MM.1S (cell line): ENCODE measurements at regions not wholly inside any gene's neighbourhood (a gene's known extent, or its start where the extent isn't known, plus 50 kb on each side); places are given as distances from the start of the nearest gene placed in this dataset.

Experiments used
- DNase-seq: peaks from one replicate; pipeline ENCODE4 v3.0.0-alpha.2; 2015
- H2AFZ ChIP-seq: fragments of 300-600 bp; sonication (generic); 2 replicates; pipeline ENCODE4 v1.6.0; 2016; ENCODE audit warnings: antibody characterized with exemption, low read length
- H3F3A ChIP-seq: fragments of 300-600 bp; sonication (generic); 2 replicates; pipeline ENCODE4 v1.6.1; 2016; ENCODE audit warnings: mild to moderate bottlenecking, antibody characterized with exemption, low read length, moderate library complexity, mixed read lengths; ENCODE audit not compliant: insufficient read depth
- H3K27ac ChIP-seq: fragments of 300-600 bp; sonication (generic); 2 replicates; pipeline ENCODE4 v1.5.1; 2016; ENCODE audit warnings: mild to moderate bottlenecking, low read length
- H3K27me3 ChIP-seq: fragments of 300-600 bp; sonication (generic); replicated peaks from 2 replicates; pipeline ENCODE4 v1.6.0; 2016; ENCODE audit warnings: low read length; ENCODE audit not compliant: insufficient read depth
- H3K36me3 ChIP-seq: fragments of 300-600 bp; sonication (generic); replicated peaks from 2 replicates; pipeline ENCODE4 v1.6.1; 2016; ENCODE audit warnings: mild to moderate bottlenecking, low read length, mixed read lengths; ENCODE audit not compliant: insufficient read depth
- H3K4me1 ChIP-seq: fragments of 300-600 bp; sonication (generic); 2 replicates; pipeline ENCODE4 v1.6.1; 2016; ENCODE audit warnings: low read length, mixed read lengths
- H3K4me2 ChIP-seq: fragments of 300-600 bp; sonication (generic); 2 replicates; pipeline ENCODE4 v1.6.0; 2016; ENCODE audit warnings: low read depth, low read length
- H3K4me3 ChIP-seq: fragments of 300-600 bp; sonication (generic); 2 replicates; pipeline ENCODE4 v1.5.1; 2016; ENCODE audit warnings: low read length, mixed read lengths
- H3K79me2 ChIP-seq: fragments of 300-600 bp; sonication (generic); 2 replicates; pipeline ENCODE4 v1.6.1; 2016; ENCODE audit warnings: mixed run types, low read length, mixed read lengths
- H3K9ac ChIP-seq: fragments of 300-600 bp; sonication (generic); 2 replicates; pipeline ENCODE4 v1.6.1; 2016; ENCODE audit warnings: low read length, mixed read lengths
- H3K9me2 ChIP-seq: fragments of 300-600 bp; sonication (generic); replicated peaks from 2 replicates; pipeline ENCODE4 v1.6.1; 2016; ENCODE audit warnings: mild to moderate bottlenecking, low read length, mixed read lengths; ENCODE audit not compliant: insufficient read depth
- H3K9me3 ChIP-seq: fragments of 300-600 bp; sonication (generic); replicated peaks from 2 replicates; pipeline ENCODE4 v1.6.1; 2016; ENCODE audit warnings: mild to moderate bottlenecking, low read length, mixed read lengths; ENCODE audit not compliant: insufficient read depth
- H4K20me1 ChIP-seq: fragments of 300-600 bp; sonication (generic); 2 replicates; pipeline ENCODE4 v1.6.1; 2016; ENCODE audit warnings: mild to moderate bottlenecking, low read length, moderate library complexity, mixed read lengths; ENCODE audit not compliant: insufficient read depth
- CTCF ChIP-seq: fragments of 300-600 bp; sonication (generic); IDR thresholded peaks from 2 replicates; pipeline ENCODE4 v1.5.1; 2016; ENCODE audit warnings: antibody characterized with exemption, low read length, mixed read lengths
- EZH2 ChIP-seq: fragments of 300-600 bp; sonication (generic); optimal IDR thresholded peaks from 2 replicates; pipeline ENCODE3; 2017; ENCODE audit warnings: low read depth, mild to moderate bottlenecking, antibody characterized with exemption, low read length, mixed read lengths
- EZH2phosphoT487 ChIP-seq: fragments of 300-600 bp; sonication (generic); IDR thresholded peaks from 2 replicates; pipeline ENCODE4 v1.6.1; 2018; ENCODE audit warnings: antibody characterized with exemption, low read length

- H3K27ac ChIP-seq, result no peak overlapping the region
- no peaks in the 10 kb centered on the region for H3K27me3 ChIP-seq
- no peaks in the 10 kb centered on the region for H3F3A ChIP-seq
- no peak overlapping the region for H3K4me2 ChIP-seq
- no peak for TF ChIP-seq EZH2
- TF ChIP-seq CTCF, result no peak
- H3K4me3 ChIP-seq, result no peak overlapping the region
- H2AFZ ChIP-seq, result no peak overlapping the region
- DNase-seq, result no peak
- H3K9me2 ChIP-seq, result no peaks in the 10 kb centered on the region
- no peaks in the 10 kb centered on the region for H4K20me1 ChIP-seq
- no peaks in the 10 kb centered on the region for H3K36me3 ChIP-seq
- H3K9me3 ChIP-seq, result no peaks in the 10 kb centered on the region
- no peaks in the 10 kb centered on the region for H3K79me2 ChIP-seq
- H3K4me1 ChIP-seq, result no peaks in the 10 kb centered on the region
- no peak overlapping the region for H3K9ac ChIP-seq
These were observed 57.9 kb upstream of the PPP2R3A start for GRCh38 chr3:135907422-135908165.

GRCh38 chr3:135908225-135908624 lies 57.3 kb upstream of the PPP2R3A start:
- H3K4me3 ChIP-seq, result no peak overlapping the region
- H3K4me1 ChIP-seq, result no peaks in the 10 kb centered on the region
- no peak for DNase-seq
- no peaks in the 10 kb centered on the region for H3K36me3 ChIP-seq
- no peaks in the 10 kb centered on the region for H3K9me3 ChIP-seq
- H4K20me1 ChIP-seq, result no peaks in the 10 kb centered on the region
- no peak for TF ChIP-seq EZH2phosphoT487
- TF ChIP-seq CTCF, result no peak
- TF ChIP-seq EZH2, result no peak
- H3F3A ChIP-seq, result no peaks in the 10 kb centered on the region
- H2AFZ ChIP-seq, result no peak overlapping the region
- H3K9ac ChIP-seq, result no peak overlapping the region
- H3K79me2 ChIP-seq, result no peaks in the 10 kb centered on the region
- no peaks in the 10 kb centered on the region for H3K27me3 ChIP-seq
- H3K27ac ChIP-seq, result no peak overlapping the region
- H3K4me2 ChIP-seq, result no peak overlapping the region
- H3K9me2 ChIP-seq, result no peaks in the 10 kb centered on the region

GRCh38 chr3:135908737-135909136 lies 56.8 kb upstream of the PPP2R3A start:
- H2AFZ ChIP-seq, result no peak overlapping the region

More at GRCh38 chr3:135908737-135909136, 56.8 kb upstream of the PPP2R3A start:
- H3K9me3 ChIP-seq, result no peaks in the 10 kb centered on the region
- H3K27ac ChIP-seq, result no peak overlapping the region
- no peaks in the 10 kb centered on the region for H3F3A ChIP-seq
- no peak for DNase-seq
- TF ChIP-seq EZH2, result no peak
- no peak for TF ChIP-seq EZH2phosphoT487
- TF ChIP-seq CTCF, result no peak
- no peak overlapping the region for H3K9ac ChIP-seq
- H3K79me2 ChIP-seq, result no peaks in the 10 kb centered on the region
- no peak overlapping the region for H3K4me2 ChIP-seq
- H3K27me3 ChIP-seq, result no peaks in the 10 kb centered on the region
- H3K4me1 ChIP-seq, result no peaks in the 10 kb centered on the region
- no peak overlapping the region for H3K4me3 ChIP-seq
- no peaks in the 10 kb centered on the region for H3K36me3 ChIP-seq
- no peaks in the 10 kb centered on the region for H3K9me2 ChIP-seq
- H4K20me1 ChIP-seq, result no peaks in the 10 kb centered on the region
